ENCODE measurements at regions not wholly inside any gene's neighbourhood (a gene's known extent, or its start where the extent isn't known, plus 50 kb on each side); places are given as distances from the start of the nearest gene placed in this dataset.
A peak's percentile ranks its signal among the peaks of the same experiment; 100 is the strongest.
"Not testable (repeated sequence)": the region's sequence is repeated elsewhere in the genome, so short reads cannot be mapped to it uniquely, and the experiment has no call there.

- not testable (repeated sequence) for H3K4me2 ChIP-seq; H3K27me3 ChIP-seq (ENCODE audit: insufficient read depth); ATAC-seq; H3K36me3 Mint-ChIP-seq (ENCODE audit: low read depth); DNase-seq (ENCODE audit: low spot score); H3K4me1 ChIP-seq (ENCODE audit: insufficient read depth); H3K27ac ChIP-seq (ENCODE audit: low read depth); H3K4me3 ChIP-seq; H3K4me1 Mint-ChIP-seq; H3K27ac Mint-ChIP-seq; H3K9me2 ChIP-seq (ENCODE audit: insufficient read depth); H3K4me3 Mint-ChIP-seq; H3K27me3 Mint-ChIP-seq (ENCODE audit: insufficient read depth, low read depth, poor library complexity); H3K79me2 ChIP-seq (replicated peaks; ENCODE audit: insufficient read depth); H3F3A ChIP-seq (replicated peaks; ENCODE audit: low read depth); H3K9me3 Mint-ChIP-seq; H4K20me1 ChIP-seq (replicated peaks; ENCODE audit: insufficient read depth); H2AFZ ChIP-seq; H3K36me3 ChIP-seq (ENCODE audit: insufficient read depth)
Measured at GRCh38 chr9:42412354-42412753, 228.9 kb downstream of the SPATA31A6 start.

DNA sequence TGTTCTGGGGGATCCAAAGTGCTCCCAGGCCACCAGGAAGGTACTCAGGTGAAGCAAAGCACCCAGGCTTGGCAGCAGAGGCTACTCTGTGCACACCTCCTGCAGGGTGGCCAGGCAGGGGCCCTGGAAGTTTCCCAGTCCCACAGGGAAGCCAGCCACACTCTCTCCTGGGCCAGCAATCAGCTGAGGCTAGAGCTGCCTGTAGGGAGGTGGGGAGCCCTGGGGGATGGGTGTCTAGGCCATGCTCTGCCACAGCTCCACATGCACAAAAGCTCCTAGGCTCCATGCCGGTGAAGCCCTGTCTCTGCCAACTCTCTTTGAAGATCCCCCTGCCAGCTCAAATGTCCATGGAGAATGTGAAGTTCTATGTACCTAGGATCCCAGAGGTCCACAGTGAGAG is 231.4 kb downstream of the SPATA31A6 start:
- H3K36me3 Mint-ChIP-seq (ENCODE audit: low read depth); H2AFZ ChIP-seq; DNase-seq (ENCODE audit: low spot score); H3K36me3 ChIP-seq (ENCODE audit: insufficient read depth); H3K27me3 ChIP-seq (ENCODE audit: insufficient read depth); H3K4me3 Mint-ChIP-seq; H3K79me2 ChIP-seq (replicated peaks; ENCODE audit: insufficient read depth); H3K4me3 ChIP-seq; ATAC-seq; H3K27me3 Mint-ChIP-seq (ENCODE audit: insufficient read depth, low read depth, poor library complexity); H3K27ac ChIP-seq (ENCODE audit: low read depth); H3K9me2 ChIP-seq (ENCODE audit: insufficient read depth); H3K4me2 ChIP-seq; H3K4me1 Mint-ChIP-seq; H3K4me1 ChIP-seq (ENCODE audit: insufficient read depth); H4K20me1 ChIP-seq (replicated peaks; ENCODE audit: insufficient read depth); H3K27ac Mint-ChIP-seq; H3F3A ChIP-seq (replicated peaks; ENCODE audit: low read depth); H3K9me3 Mint-ChIP-seq: not testable (repeated sequence)

GRCh38 chr9:42419652-42420051 is 236.2 kb downstream of the SPATA31A6 start:
- H3K27me3 ChIP-seq (ENCODE audit: insufficient read depth); H3K4me1 Mint-ChIP-seq; H3K27ac Mint-ChIP-seq; H3K9me2 ChIP-seq (ENCODE audit: insufficient read depth); H3K4me1 ChIP-seq (ENCODE audit: insufficient read depth); H3K27ac ChIP-seq (ENCODE audit: low read depth); H3K4me2 ChIP-seq; H3K27me3 Mint-ChIP-seq (ENCODE audit: insufficient read depth, low read depth, poor library complexity); H3K36me3 ChIP-seq (ENCODE audit: insufficient read depth); H3K9me3 Mint-ChIP-seq; H4K20me1 ChIP-seq (replicated peaks; ENCODE audit: insufficient read depth); H3K36me3 Mint-ChIP-seq (ENCODE audit: low read depth); H3K4me3 ChIP-seq; DNase-seq (ENCODE audit: low spot score); H3F3A ChIP-seq (replicated peaks; ENCODE audit: low read depth); H2AFZ ChIP-seq; H3K79me2 ChIP-seq (replicated peaks; ENCODE audit: insufficient read depth); H3K4me3 Mint-ChIP-seq: not testable (repeated sequence)
- ATAC-seq: peak; percentile 48; the same call in 2 of the 3 replicates

DNA sequence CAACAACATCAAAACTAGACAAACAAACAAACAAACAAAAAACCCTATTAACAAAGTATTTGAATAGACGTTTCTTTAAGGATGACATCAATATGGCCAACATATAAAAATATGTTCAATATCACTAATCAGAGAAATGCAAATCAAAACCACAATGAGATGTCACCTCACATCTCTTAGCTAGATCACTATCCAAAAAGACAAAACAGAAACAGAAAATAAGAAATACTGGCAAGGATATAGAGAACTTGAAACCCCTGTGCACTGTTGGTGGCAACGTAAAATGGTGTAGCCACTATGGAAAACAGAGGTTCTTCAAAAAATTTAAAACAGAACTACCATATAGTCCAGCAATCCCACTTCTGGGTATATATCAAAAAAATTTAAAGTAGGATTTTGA is 236.9 kb downstream of the SPATA31A6 start:
- H3K4me3 Mint-ChIP-seq; H3K27me3 Mint-ChIP-seq (ENCODE audit: insufficient read depth, low read depth, poor library complexity); DNase-seq (ENCODE audit: low spot score); H3K4me1 ChIP-seq (ENCODE audit: insufficient read depth); H2AFZ ChIP-seq; H3K79me2 ChIP-seq (replicated peaks; ENCODE audit: insufficient read depth); H3K9me3 Mint-ChIP-seq; H3K27me3 ChIP-seq (ENCODE audit: insufficient read depth); H3K4me2 ChIP-seq; H3K4me3 ChIP-seq; H4K20me1 ChIP-seq (replicated peaks; ENCODE audit: insufficient read depth); H3K36me3 Mint-ChIP-seq (ENCODE audit: low read depth); H3K27ac ChIP-seq (ENCODE audit: low read depth); ATAC-seq; H3F3A ChIP-seq (replicated peaks; ENCODE audit: low read depth); H3K36me3 ChIP-seq (ENCODE audit: insufficient read depth); H3K4me1 Mint-ChIP-seq; H3K9me2 ChIP-seq (ENCODE audit: insufficient read depth); H3K27ac Mint-ChIP-seq: not testable (repeated sequence)

GRCh38 chr9:42421630-42422029 is 238.2 kb downstream of the SPATA31A6 start:
- H3K27me3 Mint-ChIP-seq (ENCODE audit: insufficient read depth, low read depth, poor library complexity); H3K27ac ChIP-seq (ENCODE audit: low read depth); H3K4me3 Mint-ChIP-seq; H2AFZ ChIP-seq; H3K4me1 Mint-ChIP-seq; ATAC-seq; DNase-seq (ENCODE audit: low spot score); H3K36me3 ChIP-seq (ENCODE audit: insufficient read depth); H3K4me2 ChIP-seq; H3K9me3 Mint-ChIP-seq; H3K27me3 ChIP-seq (ENCODE audit: insufficient read depth); H3K36me3 Mint-ChIP-seq (ENCODE audit: low read depth); H3K9me2 ChIP-seq (ENCODE audit: insufficient read depth); H3F3A ChIP-seq (replicated peaks; ENCODE audit: low read depth); H4K20me1 ChIP-seq (replicated peaks; ENCODE audit: insufficient read depth); H3K79me2 ChIP-seq (replicated peaks; ENCODE audit: insufficient read depth); H3K4me3 ChIP-seq; H3K27ac Mint-ChIP-seq; H3K4me1 ChIP-seq (ENCODE audit: insufficient read depth): not testable (repeated sequence)

- H3K79me2 ChIP-seq (replicated peaks; ENCODE audit: insufficient read depth); H2AFZ ChIP-seq; H3K9me2 ChIP-seq (ENCODE audit: insufficient read depth); H3K36me3 ChIP-seq (ENCODE audit: insufficient read depth); DNase-seq (ENCODE audit: low spot score); H3K9me3 Mint-ChIP-seq; H3K4me3 Mint-ChIP-seq; H3K4me3 ChIP-seq; H3K27ac Mint-ChIP-seq; H3K4me2 ChIP-seq; H4K20me1 ChIP-seq (replicated peaks; ENCODE audit: insufficient read depth); H3K36me3 Mint-ChIP-seq (ENCODE audit: low read depth); H3F3A ChIP-seq (replicated peaks; ENCODE audit: low read depth); H3K27ac ChIP-seq (ENCODE audit: low read depth); ATAC-seq; H3K4me1 ChIP-seq (ENCODE audit: insufficient read depth); H3K27me3 ChIP-seq (ENCODE audit: insufficient read depth); H3K27me3 Mint-ChIP-seq (ENCODE audit: insufficient read depth, low read depth, poor library complexity): not testable (repeated sequence)
- H3K4me1 Mint-ChIP-seq: peaks cover 11% of the 10 kb centered on the region; the same call in 1 of the 3 replicates
Measured at GRCh38 chr9:42430674-42431615, 247.5 kb downstream of the SPATA31A6 start.

All from GM23338 (cell line).